HEK293T (cell line): ENCODE measurements at regions not wholly inside any gene's neighbourhood (a gene's known extent, or its start where the extent isn't known, plus 50 kb on each side); places are given as distances from the start of the nearest gene placed in this dataset.

ENCODE experiments used
- ARNT ChIP-seq: fragments of 450-650 bp; IDR thresholded peaks from 2 replicates; pipeline ENCODE4 v1.6.1; 2017; ENCODE audit warnings: mild to moderate bottlenecking
- BHLHE40 ChIP-seq: fragments of 450-650 bp; IDR thresholded peaks from 2 replicates; pipeline ENCODE4 v1.6.1; 2016; ENCODE audit warnings: mild to moderate bottlenecking, moderate library complexity, borderline replicate concordance
- ELF4 ChIP-seq: fragments of 450-650 bp; IDR thresholded peaks from 2 replicates; pipeline ENCODE4 v1.6.1; 2017; ENCODE audit warnings: antibody characterized with exemption
- FOXA1 ChIP-seq: fragments of 450-650 bp; IDR thresholded peaks from 2 replicates; pipeline ENCODE4 v1.6.1; 2016; ENCODE audit warnings: mild to moderate bottlenecking
- FOXK2 ChIP-seq: fragments of 450-650 bp; IDR thresholded peaks from 2 replicates; pipeline ENCODE4 v1.6.1; 2016; ENCODE audit warnings: mild to moderate bottlenecking
- FOXM1 ChIP-seq: fragments of 450-650 bp; IDR thresholded peaks from 2 replicates; pipeline ENCODE4 v1.6.1; 2017; ENCODE audit warnings: mild to moderate bottlenecking, borderline replicate concordance
- HDGF ChIP-seq: fragments of 450-650 bp; IDR thresholded peaks from 2 replicates; pipeline ENCODE4 v1.6.1; 2017; ENCODE audit warnings: antibody characterized with exemption, borderline replicate concordance
- NFRKB ChIP-seq: fragments of 450-650 bp; IDR thresholded peaks from 2 replicates; pipeline ENCODE4 v1.6.1; 2016; ENCODE audit warnings: mild to moderate bottlenecking, moderate library complexity
- SP1 ChIP-seq: fragments of 450-650 bp; IDR thresholded peaks from 2 replicates; pipeline ENCODE4 v1.6.1; 2017
- SUZ12 ChIP-seq: fragments of 450-650 bp; IDR thresholded peaks from 2 replicates; pipeline ENCODE4 v1.6.1; 2016; ENCODE audit warnings: mild to moderate bottlenecking
- TARDBP ChIP-seq: fragments of 450-650 bp; IDR thresholded peaks from 2 replicates; pipeline ENCODE4 v1.6.1; 2016
- ZNF384 ChIP-seq: fragments of 450-650 bp; IDR thresholded peaks from 2 replicates; pipeline ENCODE4 v1.6.1; 2016

DNA sequence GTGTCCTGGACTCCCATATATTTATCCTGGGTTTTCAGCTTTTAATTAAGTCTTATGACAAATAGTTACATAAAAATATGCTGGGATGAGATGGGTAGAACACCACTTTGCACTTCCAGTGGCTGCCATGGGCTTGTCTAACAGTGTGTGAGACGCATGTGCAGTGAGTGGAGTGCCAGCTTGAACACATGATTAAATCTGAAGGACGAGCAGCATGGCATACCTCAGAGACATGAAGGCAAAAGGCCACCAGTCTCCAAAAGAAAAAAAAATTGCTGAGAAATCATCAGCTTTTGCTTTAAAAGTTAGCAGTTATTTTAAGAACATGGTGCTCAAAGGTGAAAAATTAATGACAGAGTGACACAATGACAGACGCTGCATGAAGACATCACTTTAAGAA lies 139.0 kb upstream of the ADCY1 start:
- TF ChIP-seq ELF4 = no peak
- TF ChIP-seq FOXK2 = no peak
- TF ChIP-seq SUZ12 = no peak
- no peak for TF ChIP-seq FOXA1
- no peak for TF ChIP-seq HDGF
- no peak for TF ChIP-seq FOXM1
- TF ChIP-seq SP1 = no peak
- no peak for TF ChIP-seq TARDBP
- TF ChIP-seq BHLHE40 = no peak
- no peak for TF ChIP-seq ZNF384
- TF ChIP-seq NFRKB = no peak
- no peak for TF ChIP-seq ARNT
